ENCODE measurements at regions not wholly inside any gene's neighbourhood (a gene's known extent, or its start where the extent isn't known, plus 50 kb on each side); places are given as distances from the start of the nearest gene placed in this dataset.

- DNase-seq (no peak), ATAC-seq (no peak)
- intact Hi-C loops (cut with DNase I, micrococcal nuclease) = no loop called here
These were observed 213.9 kb upstream of the GULP1 start for GRCh38 chr2:188077757-188078156.

DNA sequence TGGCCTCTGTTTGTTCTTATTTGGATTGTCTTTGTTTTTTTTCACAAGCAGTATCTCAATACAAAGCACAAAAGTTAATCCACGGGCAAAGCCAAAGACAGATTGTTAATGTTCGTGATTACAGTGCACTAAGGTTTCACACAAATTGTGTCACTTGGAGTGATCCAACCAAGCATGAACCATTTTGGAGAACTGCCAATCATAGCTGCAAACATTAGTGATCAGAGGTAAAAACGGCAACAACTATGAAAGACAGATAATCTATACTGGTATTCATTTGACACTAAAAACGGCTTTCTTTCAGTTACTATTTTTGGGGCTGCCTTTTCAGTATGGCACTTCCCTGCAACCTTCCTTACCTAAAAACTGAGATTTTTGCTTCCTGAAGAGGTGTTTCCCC, 213.1 kb upstream of the GULP1 start:
- intact Hi-C loops (cut with DNase I, micrococcal nuclease) = no loop called here
- DNase-seq = no peak
- no peak for ATAC-seq

DNA sequence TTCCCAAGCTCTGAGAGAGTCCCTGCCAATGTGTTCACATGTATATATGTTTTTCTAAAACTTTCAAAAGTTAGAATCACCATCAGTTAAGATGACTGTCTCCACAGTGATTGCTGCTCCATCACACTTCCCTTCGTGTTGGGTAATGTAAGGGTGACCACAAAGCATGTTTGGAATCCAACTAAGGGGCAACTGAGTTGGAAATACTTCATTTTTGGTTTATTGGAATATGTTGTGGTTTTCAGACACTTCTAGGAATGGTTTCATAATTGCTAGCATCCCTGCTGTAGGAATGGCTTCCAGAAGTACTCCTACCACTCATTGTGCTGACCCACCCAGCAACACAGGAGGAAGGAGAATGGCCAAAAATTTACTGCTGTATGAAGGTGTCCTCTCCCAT, 212.5 kb upstream of the GULP1 start:
- ATAC-seq (no peak), DNase-seq (no peak)
- intact Hi-C loops (cut with DNase I, micrococcal nuclease) = no loop called here

GRCh38 chr2:188085421-188085820, 206.3 kb upstream of the GULP1 start:
- intact Hi-C loops (cut with DNase I, micrococcal nuclease) = no loop called here
- ATAC-seq (no peak), DNase-seq (no peak)

GRCh38 chr2:188089901-188090300, 201.8 kb upstream of the GULP1 start:
- intact Hi-C loops (cut with DNase I, micrococcal nuclease) = no loop called here
- DNase-seq (no peak), ATAC-seq (no peak)

GRCh38 chr2:188091220-188091619, 200.5 kb upstream of the GULP1 start:
- no peak for ATAC-seq
- DNase-seq = no peak
- intact Hi-C loops (cut with DNase I, micrococcal nuclease) = no loop called here

GRCh38 chr2:188092734-188093133, 198.9 kb upstream of the GULP1 start:
- no peak for ATAC-seq
- intact Hi-C loops (cut with DNase I, micrococcal nuclease) = no loop called here
- no peak for DNase-seq

DNA sequence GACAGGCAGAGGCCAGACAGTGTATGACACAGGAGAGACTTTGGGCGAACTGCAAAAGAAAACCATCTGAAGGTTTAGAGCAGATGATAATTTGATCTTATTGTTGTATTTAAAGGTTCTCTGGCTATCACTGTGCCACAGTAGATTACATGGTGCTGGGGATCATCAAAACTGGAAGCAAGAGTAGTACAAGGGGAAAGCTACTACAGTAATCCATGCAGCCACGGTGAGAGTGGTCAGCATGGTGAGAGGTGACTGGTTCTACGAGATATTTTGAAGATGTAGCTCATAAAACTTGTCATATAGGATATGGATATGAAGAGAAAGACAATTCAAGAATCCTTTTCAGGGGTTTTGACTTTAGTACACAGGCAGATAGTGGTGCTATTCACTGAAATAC, 194.8 kb upstream of the GULP1 start:
- intact Hi-C loops (cut with DNase I, micrococcal nuclease) = no loop called here
- no peak for ATAC-seq
- DNase-seq = no peak

DNA sequence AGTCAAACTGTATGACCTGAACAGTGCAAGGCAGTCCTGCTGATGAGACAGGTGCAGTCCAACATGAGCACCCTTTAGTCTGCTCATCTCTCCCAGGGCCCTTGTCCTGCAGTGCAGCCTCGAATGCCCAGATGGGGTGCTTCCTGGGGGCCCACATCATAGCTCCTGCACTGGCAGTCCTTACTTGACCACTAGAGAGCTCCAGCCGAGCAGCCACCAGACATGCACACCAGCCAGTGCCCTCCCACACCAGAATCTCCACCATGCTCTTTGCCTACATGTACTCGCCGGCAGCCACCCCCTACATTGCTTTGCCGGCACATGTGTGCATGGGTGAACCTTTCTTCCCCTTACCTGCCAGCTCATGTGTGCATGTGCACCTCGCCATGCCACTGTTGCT, 188.8 kb upstream of the GULP1 start:
- intact Hi-C loops (cut with DNase I, micrococcal nuclease) = no loop called here
- no peak for ATAC-seq
- DNase-seq = no peak

GRCh38 chr2:188114014-188114413, 177.7 kb upstream of the GULP1 start:
- no peak for DNase-seq
- ATAC-seq = no peak
- intact Hi-C loops (cut with DNase I, micrococcal nuclease) = no loop called here

DNA sequence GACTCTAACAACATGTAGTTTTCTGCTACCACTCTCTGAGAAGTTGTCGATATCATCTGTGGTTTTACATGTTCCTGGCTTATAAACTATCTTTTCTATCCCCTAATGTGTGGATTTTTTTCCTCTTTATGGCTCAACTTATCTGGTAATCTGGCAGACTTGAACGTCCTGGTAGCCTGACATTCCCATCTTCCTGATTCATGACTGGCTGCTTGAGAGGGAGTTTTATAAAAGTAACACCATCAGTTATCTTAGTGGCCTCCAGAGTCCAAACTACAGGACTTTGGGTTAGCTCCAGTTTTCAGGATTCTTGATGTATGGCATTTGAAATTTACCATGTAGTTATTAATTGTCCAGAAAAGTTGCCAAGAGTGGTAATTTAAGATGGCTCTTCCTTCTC, 174.0 kb upstream of the GULP1 start:
- intact Hi-C loops (cut with DNase I, micrococcal nuclease) = no loop called here
- ATAC-seq (no peak), DNase-seq (no peak)

GRCh38 chr2:188118431-188118830, 173.2 kb upstream of the GULP1 start:
- DNase-seq = no peak
- ATAC-seq = no peak
- intact Hi-C loops (cut with DNase I, micrococcal nuclease) = no loop called here

GRCh38 chr2:188119112-188119838, 172.4 kb upstream of the GULP1 start:
- ATAC-seq = no peak
- intact Hi-C loops (cut with DNase I, micrococcal nuclease) = no loop called here
- no peak for DNase-seq

GRCh38 chr2:188122985-188123384, 168.7 kb upstream of the GULP1 start:
- DNase-seq (no peak), ATAC-seq (no peak)
- intact Hi-C loops (cut with DNase I, micrococcal nuclease) = no loop called here

- ATAC-seq (no peak), DNase-seq (no peak)
- intact Hi-C loops (cut with DNase I, micrococcal nuclease) = no loop called here
These were observed 162.0 kb upstream of the GULP1 start for GRCh38 chr2:188129677-188130076.

- DNase-seq = no peak
- ATAC-seq = no peak
- intact Hi-C loops (cut with DNase I, micrococcal nuclease) = no loop called here
These were observed 161.4 kb upstream of the GULP1 start for GRCh38 chr2:188130317-188130716.

DNA sequence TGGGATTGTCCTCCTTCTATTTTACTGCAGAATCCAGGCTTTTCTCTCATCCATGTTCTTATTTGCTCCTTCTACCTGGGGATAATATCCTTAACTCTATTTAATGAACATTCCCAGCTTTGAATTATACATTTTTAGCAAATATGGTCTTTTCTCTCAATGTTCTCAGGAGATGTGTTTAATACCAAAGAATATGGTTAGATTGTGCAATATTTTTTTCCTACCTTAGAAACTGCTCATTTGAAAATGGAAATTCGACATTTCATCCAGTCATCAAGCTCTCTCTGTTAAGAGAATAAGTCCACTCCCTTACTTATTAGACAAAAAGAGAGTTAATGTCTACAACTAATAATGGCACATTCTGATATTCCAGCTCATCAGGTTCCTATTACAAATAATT, 160.4 kb upstream of the GULP1 start:
- intact Hi-C loops (cut with DNase I, micrococcal nuclease) = no loop called here
- no peak for ATAC-seq
- no peak for DNase-seq

GRCh38 chr2:188132385-188132784, 159.3 kb upstream of the GULP1 start:
- peak in 1 of 2 donors; percentile 3 for DNase-seq
- intact Hi-C loops (cut with DNase I, micrococcal nuclease) = no loop called here
- no peak for ATAC-seq

- no peak for DNase-seq
- no peak for ATAC-seq
- intact Hi-C loops (cut with DNase I, micrococcal nuclease) = no loop called here
These were observed 157.4 kb upstream of the GULP1 start for GRCh38 chr2:188134241-188134640.

- no peak for ATAC-seq
- intact Hi-C loops (cut with DNase I, micrococcal nuclease) = no loop called here
- no peak for DNase-seq
These were observed 153.4 kb upstream of the GULP1 start for GRCh38 chr2:188138313-188138712.

- DNase-seq (no peak), ATAC-seq (no peak)
- intact Hi-C loops (cut with DNase I, micrococcal nuclease) = no loop called here
These were observed 149.6 kb upstream of the GULP1 start for GRCh38 chr2:188142088-188142487.

Data from left colon (tissue), 2 donors.